ENCODE measurements at regions not wholly inside any gene's neighbourhood (a gene's known extent, or its start where the extent isn't known, plus 50 kb on each side); places are given as distances from the start of the nearest gene placed in this dataset.

DNA sequence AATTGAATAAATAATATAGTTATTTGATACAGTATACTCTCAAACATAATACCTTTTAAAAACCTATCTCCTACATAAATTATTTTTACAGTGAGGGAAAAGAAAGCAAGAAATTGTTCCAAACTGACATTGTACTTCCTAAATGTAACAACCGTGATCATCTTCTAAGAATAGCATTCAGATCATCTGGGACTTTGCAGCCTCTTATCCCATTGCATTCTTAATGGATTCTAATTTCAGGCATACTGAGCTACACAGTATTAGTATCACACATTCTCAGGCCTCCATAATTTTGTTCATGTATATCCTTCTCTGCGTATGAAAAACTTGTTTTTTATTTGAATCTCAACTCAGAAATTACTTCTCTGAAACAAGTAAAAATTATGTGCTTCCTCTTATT is 1134.7 kb upstream of the CDH2 start:
- 90 to 100% methylated on average over 1 of the region's 2 CpGs for WGBS, 2 experiments (ENCODE audit: insufficient coverage in 2 of 2)
- no peak overlapping the region for H3K4me3 ChIP-seq (ENCODE audit: extremely low read depth, insufficient read depth, low read length, poor library complexity, severe bottlenecking)
- H3K4me1 ChIP-seq (ENCODE audit: control insufficient read depth, insufficient read depth, low read length, poor library complexity, severe bottlenecking), result no peaks in the 10 kb centered on the region
- H3K36me3 ChIP-seq (ENCODE audit: control insufficient read depth, insufficient read depth, low read length), result no peaks in the 10 kb centered on the region
- H3K9me3 ChIP-seq (ENCODE audit: control insufficient read depth, low read length), result no peaks in the 10 kb centered on the region
- H3K27ac ChIP-seq (ENCODE audit: low read depth, low read length, severe bottlenecking), result no peak overlapping the region

DNA sequence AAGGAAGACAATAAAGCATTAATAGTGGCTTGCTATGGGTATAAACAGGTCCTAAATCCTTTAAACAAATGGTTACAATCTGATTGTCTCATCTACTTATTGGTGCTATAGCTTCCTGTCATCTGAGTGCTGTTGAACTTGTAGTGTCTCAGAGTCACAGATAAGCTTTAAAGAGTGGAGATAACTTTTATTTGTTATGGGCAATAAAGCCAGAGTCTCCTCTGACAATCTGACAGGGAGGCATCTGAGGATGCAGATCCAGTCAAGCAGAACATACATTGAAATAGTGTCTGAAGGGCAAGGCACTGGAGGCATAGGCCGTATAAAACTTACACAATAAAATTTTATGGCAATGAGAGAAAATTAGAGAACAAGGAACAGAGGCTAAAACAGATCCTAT is 1132.4 kb upstream of the CDH2 start:
- Histone ChIP-seq H3K4me3 (ENCODE audit: extremely low read depth, insufficient read depth, low read length, poor library complexity, severe bottlenecking) (no peak overlapping the region), H3K4me1 (ENCODE audit: control insufficient read depth, insufficient read depth, low read length, poor library complexity, severe bottlenecking) (no peaks in the 10 kb centered on the region), H3K27ac (ENCODE audit: low read depth, low read length, severe bottlenecking) (no peak overlapping the region), H3K36me3 (ENCODE audit: control insufficient read depth, insufficient read depth, low read length) (no peaks in the 10 kb centered on the region), H3K9me3 (ENCODE audit: control insufficient read depth, low read length) (no peaks in the 10 kb centered on the region)
- WGBS, 2 experiments (ENCODE audit: insufficient coverage in 2 of 2), result no CpG with 5 or more reads among the region's 1 CpG

DNA sequence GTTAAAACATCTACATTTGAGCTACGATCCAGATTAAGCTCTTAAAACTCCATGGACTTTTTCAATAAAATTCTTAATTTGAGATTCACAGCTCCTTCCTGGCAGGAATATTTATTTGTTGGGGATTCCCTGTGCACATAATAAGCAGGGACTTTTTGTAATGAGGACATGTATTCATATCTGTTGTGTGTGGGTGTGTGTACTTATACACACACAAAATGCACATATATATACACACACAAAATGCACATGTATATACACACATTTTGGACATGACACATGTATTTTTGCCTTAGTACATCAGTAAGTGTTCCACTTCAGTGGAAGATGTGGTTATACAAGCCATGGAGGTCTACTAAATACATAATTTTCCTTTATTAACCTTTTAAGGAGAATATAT is 1131.1 kb upstream of the CDH2 start:
- Histone ChIP-seq H3K9me3 (ENCODE audit: control insufficient read depth, low read length) (no peaks in the 10 kb centered on the region), H3K36me3 (ENCODE audit: control insufficient read depth, insufficient read depth, low read length) (no peaks in the 10 kb centered on the region), H3K27ac (ENCODE audit: low read depth, low read length, severe bottlenecking) (no peak overlapping the region), H3K4me1 (ENCODE audit: control insufficient read depth, insufficient read depth, low read length, poor library complexity, severe bottlenecking) (no peaks in the 10 kb centered on the region), H3K4me3 (ENCODE audit: extremely low read depth, insufficient read depth, low read length, poor library complexity, severe bottlenecking) (no peak overlapping the region)
- no CpG with 5 or more reads among the region's 1 CpG for WGBS, 2 experiments (ENCODE audit: insufficient coverage in 2 of 2)

DNA sequence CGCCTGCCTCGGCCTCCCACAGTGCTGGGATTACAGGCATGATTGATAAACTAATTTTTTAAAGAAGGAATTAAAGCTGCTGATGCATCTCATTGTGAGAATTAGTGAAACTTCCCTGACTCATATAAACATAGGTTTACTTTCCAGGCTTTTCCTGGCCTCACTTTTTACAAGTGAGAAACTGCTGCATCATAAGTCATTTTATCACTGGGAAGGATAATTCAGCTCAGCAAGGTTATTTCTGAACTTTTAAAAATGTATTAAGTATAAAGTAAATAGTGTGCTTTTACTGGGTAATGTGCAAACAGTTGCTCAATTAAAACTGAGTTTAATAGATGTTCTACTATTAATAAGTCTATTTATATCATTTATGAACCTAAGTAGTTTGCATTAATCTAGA is 1130.3 kb upstream of the CDH2 start:
- 82% methylated on average over 2 of the region's 2 CpGs; no CpG with 5 or more reads in 1 of the 2 experiments for WGBS, 2 experiments (ENCODE audit: insufficient coverage in 2 of 2)
- Histone ChIP-seq H3K4me1 (ENCODE audit: control insufficient read depth, insufficient read depth, low read length, poor library complexity, severe bottlenecking) (no peaks in the 10 kb centered on the region), H3K4me3 (ENCODE audit: extremely low read depth, insufficient read depth, low read length, poor library complexity, severe bottlenecking) (no peak overlapping the region), H3K27ac (ENCODE audit: low read depth, low read length, severe bottlenecking) (no peak overlapping the region), H3K9me3 (ENCODE audit: control insufficient read depth, low read length) (no peaks in the 10 kb centered on the region), H3K36me3 (ENCODE audit: control insufficient read depth, insufficient read depth, low read length) (no peaks in the 10 kb centered on the region)

DNA sequence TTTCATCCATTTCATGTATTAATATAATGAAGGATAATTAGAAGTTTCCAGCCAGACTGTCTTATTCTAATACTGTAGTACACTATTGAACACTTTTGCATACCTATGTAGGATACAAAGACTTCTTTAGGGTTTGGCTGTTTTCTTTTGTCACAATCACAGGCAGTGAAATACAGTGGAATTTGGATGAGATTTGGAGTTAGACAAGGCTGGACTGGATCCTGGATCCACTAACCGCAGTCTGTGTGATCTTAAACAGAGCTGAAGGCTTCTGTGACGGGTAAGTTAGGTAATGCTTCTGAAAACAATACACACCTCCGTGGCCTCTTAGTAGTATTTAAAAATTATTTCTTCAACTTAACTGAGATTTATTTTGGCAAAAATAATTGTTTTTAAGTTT is 1128.6 kb upstream of the CDH2 start:
- Histone ChIP-seq H3K4me1 (ENCODE audit: control insufficient read depth, insufficient read depth, low read length, poor library complexity, severe bottlenecking) (no peaks in the 10 kb centered on the region), H3K4me3 (ENCODE audit: extremely low read depth, insufficient read depth, low read length, poor library complexity, severe bottlenecking) (no peak overlapping the region), H3K36me3 (ENCODE audit: control insufficient read depth, insufficient read depth, low read length) (no peaks in the 10 kb centered on the region), H3K27ac (ENCODE audit: low read depth, low read length, severe bottlenecking) (no peak overlapping the region), H3K9me3 (ENCODE audit: control insufficient read depth, low read length) (no peaks in the 10 kb centered on the region)
- WGBS, 2 experiments (ENCODE audit: insufficient coverage in 2 of 2), result 75% methylated on average over 1 of the region's 3 CpGs; no CpG with 5 or more reads in 1 of the 2 experiments

DNA sequence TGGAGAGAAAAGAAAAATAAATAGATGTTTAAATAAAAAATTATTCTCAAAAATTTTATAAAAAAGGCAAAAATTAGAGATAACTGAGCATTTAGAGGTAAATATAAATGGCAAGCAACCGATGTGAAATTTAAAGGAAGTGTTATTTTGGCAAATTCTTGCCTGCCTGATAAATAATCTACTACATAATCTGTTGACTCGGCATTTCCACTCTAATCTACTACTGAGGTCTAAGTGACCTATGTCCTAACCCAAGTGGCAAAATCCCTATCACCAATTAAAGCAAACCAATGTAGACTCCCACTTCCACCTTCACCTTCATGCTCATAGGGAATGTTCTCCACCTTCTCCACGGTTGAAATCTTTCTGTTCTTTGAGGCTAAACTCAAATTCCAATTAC is 1124.1 kb upstream of the CDH2 start:
- Histone ChIP-seq H3K36me3 (ENCODE audit: control insufficient read depth, insufficient read depth, low read length) (no peaks in the 10 kb centered on the region), H3K4me1 (ENCODE audit: control insufficient read depth, insufficient read depth, low read length, poor library complexity, severe bottlenecking) (no peaks in the 10 kb centered on the region), H3K27ac (ENCODE audit: low read depth, low read length, severe bottlenecking) (no peak overlapping the region), H3K9me3 (ENCODE audit: control insufficient read depth, low read length) (no peaks in the 10 kb centered on the region), H3K4me3 (ENCODE audit: extremely low read depth, insufficient read depth, low read length, poor library complexity, severe bottlenecking) (no peak overlapping the region)
- WGBS, 2 experiments (ENCODE audit: insufficient coverage in 2 of 2), result 80% methylated on average over 1 of the region's 3 CpGs; no CpG with 5 or more reads in 1 of the 2 experiments

DNA sequence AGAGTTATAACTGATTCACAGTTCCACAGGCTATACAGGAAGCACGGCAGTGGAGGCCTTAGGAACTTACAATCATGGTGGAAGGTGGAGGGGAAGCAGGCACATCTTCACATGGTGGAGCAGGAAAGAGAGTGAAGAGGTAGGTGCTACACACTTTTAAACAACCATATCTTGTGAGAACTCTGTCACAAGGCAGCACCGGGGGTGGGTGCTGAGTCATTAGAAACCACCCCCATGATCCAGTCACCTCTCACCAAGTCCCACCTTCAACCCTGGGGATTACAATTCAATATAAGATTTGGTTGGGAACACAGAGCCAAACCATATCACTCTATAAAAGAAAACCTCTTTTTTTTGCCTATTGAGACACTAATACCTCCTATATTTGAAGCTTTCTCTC is 1108.5 kb upstream of the CDH2 start:
- 80% methylated on average over 1 of the region's 2 CpGs; no CpG with 5 or more reads in 1 of the 2 experiments for WGBS, 2 experiments (ENCODE audit: insufficient coverage in 2 of 2)
- Histone ChIP-seq H3K27ac (ENCODE audit: low read depth, low read length, severe bottlenecking) (no peak overlapping the region), H3K36me3 (ENCODE audit: control insufficient read depth, insufficient read depth, low read length) (no peaks in the 10 kb centered on the region), H3K9me3 (ENCODE audit: control insufficient read depth, low read length) (no peaks in the 10 kb centered on the region), H3K4me1 (ENCODE audit: control insufficient read depth, insufficient read depth, low read length, poor library complexity, severe bottlenecking) (no peaks in the 10 kb centered on the region), H3K4me3 (ENCODE audit: extremely low read depth, insufficient read depth, low read length, poor library complexity, severe bottlenecking) (no peak overlapping the region)

DNA sequence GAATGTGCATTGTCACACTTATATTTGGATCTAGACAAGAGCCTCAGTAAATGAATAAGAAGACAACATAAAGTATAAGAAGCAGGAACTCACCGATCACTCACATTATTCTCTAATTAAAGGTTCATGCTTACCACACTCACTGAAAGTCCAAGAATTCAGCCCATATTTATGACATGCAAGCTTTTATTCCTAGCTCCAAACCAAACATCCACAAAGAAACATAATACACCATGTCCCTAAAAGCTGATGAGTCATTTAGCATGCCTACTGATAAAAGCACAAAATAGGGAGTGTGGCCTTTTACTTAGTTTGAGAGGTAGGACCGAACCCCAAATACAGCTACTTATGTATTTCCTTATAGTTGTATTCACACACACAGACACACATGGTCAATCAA is 1094.6 kb upstream of the CDH2 start:
- Histone ChIP-seq H3K4me3 (ENCODE audit: extremely low read depth, insufficient read depth, low read length, poor library complexity, severe bottlenecking) (no peak overlapping the region), H3K27ac (ENCODE audit: low read depth, low read length, severe bottlenecking) (no peak overlapping the region), H3K36me3 (ENCODE audit: control insufficient read depth, insufficient read depth, low read length) (no peaks in the 10 kb centered on the region), H3K9me3 (ENCODE audit: control insufficient read depth, low read length) (no peaks in the 10 kb centered on the region), H3K4me1 (ENCODE audit: control insufficient read depth, insufficient read depth, low read length, poor library complexity, severe bottlenecking) (no peaks in the 10 kb centered on the region)
- whole genome bisulfite sequencing, 2 experiments (ENCODE audit: insufficient coverage in 2 of 2), result 100% methylated on average over 1 of the region's 2 CpGs; no CpG with 5 or more reads in 1 of the 2 experiments

DNA sequence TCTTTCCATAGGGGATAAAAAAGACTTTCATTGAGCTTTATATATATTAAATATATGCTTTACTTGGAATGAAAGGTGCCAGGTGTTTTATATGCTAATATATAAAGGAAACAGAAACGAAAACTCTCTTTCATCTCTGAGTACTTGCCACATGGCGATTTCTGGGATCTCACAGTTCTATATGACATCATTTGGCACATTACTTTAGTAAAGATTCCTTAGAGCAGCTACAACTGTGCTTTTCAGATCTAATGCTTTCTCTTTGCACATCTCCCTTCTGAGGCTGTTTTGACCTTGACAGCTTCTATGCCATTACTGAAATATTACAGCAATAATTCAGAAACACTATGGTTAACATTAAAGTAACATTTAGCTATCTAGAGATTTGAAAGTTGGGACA is 1082.9 kb upstream of the CDH2 start:
- 80% methylated on average over 1 of the region's 2 CpGs; no CpG with 5 or more reads in 1 of the 2 experiments for WGBS, 2 experiments (ENCODE audit: insufficient coverage in 2 of 2)
- H3K36me3 ChIP-seq (ENCODE audit: control insufficient read depth, insufficient read depth, low read length), result no peaks in the 10 kb centered on the region
- no peaks in the 10 kb centered on the region for H3K4me1 ChIP-seq (ENCODE audit: control insufficient read depth, insufficient read depth, low read length, poor library complexity, severe bottlenecking)
- no peak overlapping the region for H3K4me3 ChIP-seq (ENCODE audit: extremely low read depth, insufficient read depth, low read length, poor library complexity, severe bottlenecking)
- no peak overlapping the region for H3K27ac ChIP-seq (ENCODE audit: low read depth, low read length, severe bottlenecking)
- peaks cover 3% of the 10 kb centered on the region for H3K9me3 ChIP-seq (ENCODE audit: control insufficient read depth, low read length)

DNA sequence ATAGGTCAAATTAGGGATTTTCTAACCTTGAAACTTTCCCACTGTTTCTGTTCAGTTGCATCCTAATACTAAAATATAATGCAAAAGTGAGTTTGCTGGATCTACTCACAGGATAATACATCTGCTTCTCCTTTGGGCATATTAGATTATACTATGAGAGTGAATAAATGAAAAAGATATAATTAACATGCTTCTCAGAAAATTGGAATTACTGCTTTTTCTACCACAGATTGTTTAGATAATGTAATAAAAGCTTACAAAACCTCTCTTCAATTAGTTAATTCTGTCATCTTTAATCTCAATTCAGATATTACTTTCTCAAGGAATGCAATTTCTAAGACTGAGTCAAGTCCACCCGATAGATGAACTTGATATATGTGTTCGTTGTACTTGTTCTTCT is 1077.2 kb upstream of the CDH2 start:
- H3K9me3 ChIP-seq (ENCODE audit: control insufficient read depth, low read length), result no peaks in the 10 kb centered on the region
- no peaks in the 10 kb centered on the region for H3K4me1 ChIP-seq (ENCODE audit: control insufficient read depth, insufficient read depth, low read length, poor library complexity, severe bottlenecking)
- H3K36me3 ChIP-seq (ENCODE audit: control insufficient read depth, insufficient read depth, low read length), result no peaks in the 10 kb centered on the region
- no peak overlapping the region for H3K27ac ChIP-seq (ENCODE audit: low read depth, low read length, severe bottlenecking)
- WGBS, 2 experiments (ENCODE audit: insufficient coverage in 2 of 2), result no CpG with 5 or more reads among the region's 2 CpGs
- no peak overlapping the region for H3K4me3 ChIP-seq (ENCODE audit: extremely low read depth, insufficient read depth, low read length, poor library complexity, severe bottlenecking)

DNA sequence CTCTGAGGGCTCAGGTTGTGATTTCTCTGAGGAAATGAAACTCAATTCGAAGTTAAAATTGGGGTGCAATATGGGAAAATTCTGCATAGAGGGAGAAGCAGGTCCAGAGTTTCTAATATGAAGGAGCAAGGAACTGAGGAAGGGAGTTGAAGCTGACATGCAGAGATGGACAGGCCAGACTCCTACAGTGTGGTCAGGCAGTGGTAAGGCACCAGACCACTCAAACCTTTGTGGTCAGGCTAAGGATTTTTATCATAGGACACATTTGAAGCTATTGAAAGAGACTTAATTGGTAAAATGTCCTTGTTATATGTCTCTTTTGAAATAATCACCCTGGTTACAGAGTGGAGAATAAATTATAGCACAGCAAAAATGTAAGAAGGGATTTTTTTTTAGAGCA is 1074.8 kb upstream of the CDH2 start:
- Histone ChIP-seq H3K4me1 (ENCODE audit: control insufficient read depth, insufficient read depth, low read length, poor library complexity, severe bottlenecking) (no peaks in the 10 kb centered on the region), H3K27ac (ENCODE audit: low read depth, low read length, severe bottlenecking) (no peak overlapping the region), H3K4me3 (ENCODE audit: extremely low read depth, insufficient read depth, low read length, poor library complexity, severe bottlenecking) (no peak overlapping the region), H3K9me3 (ENCODE audit: control insufficient read depth, low read length) (no peaks in the 10 kb centered on the region), H3K36me3 (ENCODE audit: control insufficient read depth, insufficient read depth, low read length) (no peaks in the 10 kb centered on the region)
- WGBS, 2 experiments (ENCODE audit: insufficient coverage in 2 of 2), result 80 to 88% methylated on average over 1 of the region's 1 CpG

DNA sequence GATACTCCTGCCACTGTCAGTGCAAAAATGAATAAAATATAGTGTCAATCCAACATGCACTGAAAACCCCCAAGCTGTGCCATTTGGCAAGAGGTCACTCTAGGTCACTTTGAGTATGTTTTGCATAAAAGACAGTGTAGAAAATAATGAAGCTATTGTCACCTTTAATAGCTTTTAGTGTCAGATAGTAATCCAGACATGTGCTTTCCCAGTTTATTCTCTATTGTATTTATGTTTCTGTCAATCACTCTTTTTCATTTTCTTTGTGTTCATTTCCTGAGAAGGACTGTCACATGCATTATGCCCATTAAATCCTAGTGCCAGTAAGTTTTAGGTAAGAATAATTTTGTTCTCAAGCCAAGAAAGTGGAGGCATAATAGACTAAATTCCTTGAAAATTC is 1073.9 kb upstream of the CDH2 start:
- H3K9me3 ChIP-seq (ENCODE audit: control insufficient read depth, low read length), result no peaks in the 10 kb centered on the region
- no peak overlapping the region for H3K4me3 ChIP-seq (ENCODE audit: extremely low read depth, insufficient read depth, low read length, poor library complexity, severe bottlenecking)
- H3K4me1 ChIP-seq (ENCODE audit: control insufficient read depth, insufficient read depth, low read length, poor library complexity, severe bottlenecking), result no peaks in the 10 kb centered on the region
- H3K36me3 ChIP-seq (ENCODE audit: control insufficient read depth, insufficient read depth, low read length), result no peaks in the 10 kb centered on the region
- no peak overlapping the region for H3K27ac ChIP-seq (ENCODE audit: low read depth, low read length, severe bottlenecking)
